Stimulated activated CD8-positive, alpha-beta memory T cell treated with anti-CD3 and anti-CD28 coated beads, Interleukin-7, amount 100 ng/mL, for 4 hours (primary cell): ENCODE measurements at regions not wholly inside any gene's neighbourhood (a gene's known extent, or its start where the extent isn't known, plus 50 kb on each side); places are given as distances from the start of the nearest gene placed in this dataset.

Experiments
- DNase-seq, 2 donors: peaks; one replicate each; pipeline ENCODE4 v3.0.0-alpha.2; 2020; ENCODE audit warnings: low read depth in 2 of 2

DNA sequence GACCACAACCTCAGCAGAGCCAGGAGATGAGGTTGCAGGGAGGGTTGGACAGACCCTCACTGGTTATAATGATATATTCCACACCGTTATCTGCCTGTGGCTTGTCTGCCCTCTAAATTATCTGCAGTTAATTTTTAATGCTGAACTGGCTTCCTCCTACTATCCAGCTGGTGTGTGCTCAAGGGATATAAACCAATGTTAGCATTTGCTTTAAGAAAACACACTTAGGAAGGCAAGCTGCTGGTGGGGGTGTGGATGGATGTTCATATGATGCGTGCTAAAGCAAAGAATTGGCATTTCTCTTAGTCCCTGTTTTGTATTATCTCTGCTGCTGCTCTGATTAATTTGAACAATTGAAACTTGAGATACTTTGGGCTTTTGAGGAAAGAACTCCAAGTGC, 132.2 kb upstream of the NPVF start:
- no peak for DNase-seq

GRCh38 chr7:25361387-25361786, 133.1 kb upstream of the NPVF start:
- no peak for DNase-seq

DNA sequence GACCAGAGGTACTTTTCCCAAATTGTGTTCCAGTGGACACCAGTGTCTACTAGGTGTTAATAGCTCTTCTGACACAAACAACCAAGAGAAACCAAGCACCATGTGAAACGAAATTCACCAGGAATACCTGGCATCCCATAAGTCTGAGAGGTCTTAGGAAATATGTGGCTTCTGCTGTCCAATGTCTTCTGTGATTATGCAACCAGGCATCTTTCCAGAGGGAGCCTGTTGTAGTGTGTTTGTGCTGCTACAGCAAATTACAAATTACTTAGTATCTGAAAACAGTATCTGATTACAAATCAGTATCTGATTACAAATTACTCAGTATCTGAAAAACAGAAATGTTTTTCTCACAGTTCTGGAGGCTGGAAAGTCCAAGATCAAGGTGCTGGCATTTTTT, 133.6 kb upstream of the NPVF start:
- no peak for DNase-seq

GRCh38 chr7:25368599-25369201, 140.4 kb upstream of the NPVF start:
- DNase-seq = no peak

DNA sequence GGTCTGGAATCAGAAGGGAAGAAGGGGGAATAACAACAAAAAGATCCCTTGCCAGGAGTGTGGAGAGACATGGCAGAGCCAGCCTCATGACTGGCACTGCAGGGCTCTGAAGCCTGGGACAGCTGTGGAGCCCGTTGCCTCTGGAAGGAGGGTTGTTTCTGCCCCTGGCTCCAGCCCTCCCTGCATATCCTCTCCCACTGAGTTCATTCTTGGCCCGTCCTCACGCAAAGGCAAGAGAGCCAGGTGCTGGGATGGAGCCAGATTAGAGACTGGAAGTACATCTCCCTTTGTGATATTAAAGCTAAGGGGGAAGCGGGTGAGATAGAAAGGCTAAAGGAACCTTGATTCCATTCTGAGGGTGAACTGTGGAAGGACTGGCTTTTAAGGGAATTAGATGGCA, 141.5 kb upstream of the NPVF start:
- no peak for DNase-seq

DNA sequence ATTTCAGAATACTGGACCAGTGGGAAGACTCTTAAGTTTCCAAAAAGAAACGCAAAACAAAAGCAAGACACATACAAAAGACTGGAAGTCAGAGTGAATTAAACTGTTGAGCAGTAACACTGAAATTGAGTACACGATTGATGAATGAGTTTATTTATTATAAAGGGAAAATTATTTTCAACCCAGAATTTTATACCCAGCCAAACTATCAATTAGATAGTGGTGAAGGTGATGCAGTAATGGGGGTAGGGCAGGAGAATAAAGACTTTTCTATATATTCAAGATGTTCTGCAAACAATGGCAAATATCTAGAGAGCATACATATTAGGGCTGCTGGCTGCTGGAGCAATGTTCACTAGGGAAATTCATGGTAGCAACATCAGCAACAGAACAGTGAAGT, 143.7 kb upstream of the NPVF start:
- DNase-seq = no peak

- DNase-seq = no peak
Observed at GRCh38 chr7:25375805-25376600, 147.7 kb upstream of the NPVF start.

GRCh38 chr7:25379351-25380300, 151.3 kb upstream of the NPVF start:
- DNase-seq = no peak

- no peak for DNase-seq
Observed at GRCh38 chr7:25381818-25382589, 153.7 kb upstream of the NPVF start.

DNA sequence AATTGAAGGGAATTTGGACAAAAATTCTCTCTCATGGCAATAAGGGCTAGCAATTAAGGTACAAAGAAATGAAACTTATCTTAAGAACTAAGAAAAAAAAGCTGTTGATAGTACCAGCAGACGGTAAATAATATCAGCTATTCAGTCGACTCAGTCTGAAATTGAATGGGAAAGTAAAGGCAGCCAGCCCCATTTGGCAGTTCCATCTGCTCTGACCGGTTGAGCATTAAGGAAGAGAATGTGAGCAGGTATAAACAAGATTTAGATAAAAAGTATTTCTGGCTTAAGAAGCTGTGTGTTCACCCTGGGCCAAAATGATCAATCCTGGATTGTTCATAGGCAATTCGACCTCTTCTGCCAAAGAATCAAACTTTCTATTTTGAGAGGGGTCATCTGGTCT, 154.6 kb upstream of the NPVF start:
- no peak for DNase-seq

- no peak for DNase-seq
Observed at GRCh38 chr7:25383402-25383801, 155.1 kb upstream of the NPVF start.

DNA sequence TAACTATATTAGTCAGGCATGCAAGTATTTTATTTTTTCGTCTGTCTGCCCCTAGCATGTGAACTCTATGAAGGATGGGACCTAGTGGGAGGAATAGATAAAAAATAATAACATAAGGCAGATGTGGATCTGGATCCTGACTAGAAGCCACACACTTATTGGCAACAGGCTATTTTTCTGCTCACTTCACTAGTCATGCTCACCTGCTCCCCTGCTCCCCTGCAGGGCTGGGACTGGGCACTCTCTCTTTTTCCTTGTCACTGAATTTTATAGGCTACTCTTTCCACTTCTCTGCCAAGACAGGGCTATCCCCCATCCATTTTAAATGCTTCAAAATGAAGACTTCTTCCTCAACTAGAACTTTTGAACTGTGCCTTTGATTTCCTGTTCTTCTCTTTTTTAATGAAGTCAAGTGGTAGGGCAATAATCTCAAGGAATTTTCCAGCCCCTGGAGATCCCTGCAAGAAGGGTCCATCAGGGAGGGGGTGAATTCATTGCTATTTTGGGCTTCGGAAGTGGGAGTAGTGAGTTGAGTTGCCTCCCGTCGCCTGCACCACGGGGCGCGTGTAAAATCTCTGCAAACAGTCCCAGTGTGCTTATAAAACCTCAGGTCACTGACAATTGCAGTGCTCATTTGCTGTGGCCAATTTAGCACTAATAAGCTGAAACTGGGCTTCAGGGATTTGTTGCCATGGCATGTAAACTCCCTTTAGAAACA, 156.7 kb upstream of the NPVF start:
- no peak for DNase-seq

DNA sequence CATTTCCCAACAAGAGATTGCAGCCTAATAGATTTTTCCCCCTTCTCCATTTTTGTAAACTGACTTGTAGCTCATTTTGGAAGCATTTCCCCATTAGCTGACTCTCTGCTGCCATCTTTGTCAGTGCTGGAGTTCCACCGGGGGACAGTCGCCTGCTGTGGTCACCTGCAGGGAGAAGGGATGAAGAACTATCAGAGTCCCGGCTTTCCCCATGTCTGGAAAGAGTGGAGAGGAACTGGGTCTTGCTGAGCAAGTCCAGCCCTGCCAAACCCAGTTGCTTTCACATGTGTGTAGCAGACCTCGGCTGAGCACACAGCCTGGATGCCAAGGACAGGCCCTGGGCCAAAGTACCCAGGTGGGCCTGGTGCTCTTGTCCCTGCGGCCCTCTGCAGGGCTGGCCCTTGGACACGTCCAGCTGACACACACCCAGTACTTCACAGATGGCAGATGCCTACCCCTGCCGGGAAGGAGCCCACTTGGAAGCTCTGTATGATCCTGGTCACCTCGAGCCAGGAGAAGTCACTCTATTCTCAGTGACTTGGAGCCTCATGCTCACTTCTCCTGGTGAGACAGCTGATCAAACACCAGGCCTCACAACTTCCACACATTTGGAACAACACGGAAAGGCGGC, 157.3 kb upstream of the NPVF start:
- DNase-seq = no peak

GRCh38 chr7:25386311-25386744, 158.0 kb upstream of the NPVF start:
- DNase-seq = no peak

DNA sequence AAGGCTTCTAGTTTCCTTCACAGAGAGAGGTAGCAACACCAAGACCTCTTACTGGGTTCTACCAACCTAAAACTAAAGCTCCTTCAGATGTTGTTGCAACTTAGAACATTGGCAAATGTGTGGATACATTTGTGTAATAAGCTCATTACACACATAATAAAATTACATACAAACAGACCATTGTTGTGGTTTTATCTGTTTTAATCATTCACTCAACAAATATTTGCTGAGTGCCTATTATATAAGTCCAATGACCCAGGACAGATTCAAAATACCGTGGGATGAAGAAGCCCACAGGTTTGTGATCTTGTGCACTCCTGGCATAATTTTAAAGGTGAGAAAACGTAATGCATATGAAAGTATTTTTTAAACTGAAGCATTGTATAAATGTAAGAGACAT, 160.4 kb upstream of the NPVF start:
- no peak for DNase-seq

DNA sequence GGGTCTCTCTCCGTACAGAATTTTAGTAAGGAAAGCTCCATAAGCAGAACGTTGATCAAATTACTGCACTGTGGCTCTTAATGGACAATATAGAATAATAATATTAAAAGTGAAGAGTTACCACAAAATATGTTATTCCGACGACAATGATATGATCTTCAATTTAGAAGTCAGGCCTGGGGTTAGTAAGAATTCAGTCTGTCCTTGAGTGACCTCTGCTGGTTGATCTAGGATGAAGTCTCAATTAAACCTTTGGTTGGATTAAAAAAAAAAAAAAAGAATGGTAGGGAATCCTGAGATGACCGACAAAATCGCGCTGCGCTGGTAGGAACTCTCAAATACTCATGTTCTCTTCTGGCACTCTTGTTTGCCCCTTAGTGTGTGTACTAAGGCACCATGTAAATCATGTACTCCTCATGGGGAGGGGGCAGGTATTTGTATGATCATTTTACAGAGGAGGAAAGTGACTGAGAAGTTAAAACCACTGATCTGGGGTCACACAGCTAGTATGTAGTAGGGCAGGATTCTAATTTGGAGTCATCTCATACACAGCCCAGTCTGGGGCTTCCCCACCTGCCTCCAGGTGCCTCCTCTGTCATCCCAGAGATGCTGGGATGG, 161.3 kb upstream of the NPVF start:
- no peak for DNase-seq

GRCh38 chr7:25391295-25391861, 163.1 kb upstream of the NPVF start:
- DNase-seq = no peak

- no peak for DNase-seq
Observed at GRCh38 chr7:25391961-25392587, 163.8 kb upstream of the NPVF start.
